H4 (cell line): ENCODE measurements at regions not wholly inside any gene's neighbourhood (a gene's known extent, or its start where the extent isn't known, plus 50 kb on each side); places are given as distances from the start of the nearest gene placed in this dataset.

ENCODE experiments used
- DNase-seq: peaks from one replicate; pipeline ENCODE4 v3.0.0-alpha.2; 2015; ENCODE audit warnings: low spot score

GRCh38 chr2:220491670-220492069, 864.2 kb downstream of the SLC4A3 start:
- no peak for DNase-seq

DNA sequence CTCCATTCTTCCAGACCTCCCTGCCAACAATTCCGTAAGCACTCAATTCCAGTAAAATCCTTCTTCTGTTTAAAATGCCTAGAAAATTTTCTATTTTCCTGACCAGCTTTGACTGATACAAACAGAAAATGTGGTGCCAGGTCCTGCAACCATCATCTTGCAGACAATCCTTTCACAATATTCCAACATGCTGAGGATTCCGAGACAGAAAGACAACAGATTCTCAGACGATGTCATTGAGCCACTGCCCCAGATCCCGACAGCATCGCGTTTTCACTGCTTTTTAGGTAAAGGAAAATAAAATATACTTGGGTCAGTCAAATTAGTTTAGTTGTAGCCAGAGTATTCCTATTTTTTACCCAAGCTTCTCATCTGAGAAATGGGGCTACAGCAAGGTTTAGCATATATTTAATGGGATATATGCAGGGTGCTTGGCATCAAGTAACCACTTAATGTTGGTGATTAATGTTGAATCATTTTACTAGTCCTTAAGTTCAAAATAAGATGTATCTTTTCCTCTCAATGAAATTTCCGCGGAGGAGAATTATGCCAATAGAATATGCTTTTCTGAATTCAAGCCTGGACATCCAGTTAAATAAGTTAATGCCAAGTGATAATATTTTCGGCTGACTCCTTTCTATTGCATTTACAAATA, 866.6 kb downstream of the SLC4A3 start:
- no peak for DNase-seq

GRCh38 chr2:220496513-220496912, 869.1 kb downstream of the SLC4A3 start:
- no peak for DNase-seq

GRCh38 chr2:220499225-220499624, 871.8 kb downstream of the SLC4A3 start:
- DNase-seq: peak; percentile 22

GRCh38 chr2:220502539-220502938, 875.1 kb downstream of the SLC4A3 start:
- no peak for DNase-seq

DNA sequence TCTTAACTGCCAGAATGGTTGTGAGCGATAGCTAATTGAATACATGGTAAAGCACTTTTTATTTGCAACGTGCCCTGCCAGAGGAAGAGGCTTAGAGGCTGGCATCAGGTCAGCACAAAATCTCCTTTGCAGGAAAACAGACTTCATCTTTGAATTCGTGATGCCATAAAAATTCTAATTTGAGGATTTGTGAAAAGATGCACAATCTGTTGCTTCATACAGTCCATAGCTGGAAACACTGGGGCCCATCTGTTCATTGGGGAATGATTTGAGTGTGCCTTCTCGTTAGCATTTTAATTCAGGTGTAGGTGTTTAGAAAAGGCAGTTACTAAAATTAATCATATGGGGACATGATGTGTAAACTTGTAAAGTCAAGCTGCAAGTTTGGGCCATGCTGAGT, 876.0 kb downstream of the SLC4A3 start:
- no peak for DNase-seq

DNA sequence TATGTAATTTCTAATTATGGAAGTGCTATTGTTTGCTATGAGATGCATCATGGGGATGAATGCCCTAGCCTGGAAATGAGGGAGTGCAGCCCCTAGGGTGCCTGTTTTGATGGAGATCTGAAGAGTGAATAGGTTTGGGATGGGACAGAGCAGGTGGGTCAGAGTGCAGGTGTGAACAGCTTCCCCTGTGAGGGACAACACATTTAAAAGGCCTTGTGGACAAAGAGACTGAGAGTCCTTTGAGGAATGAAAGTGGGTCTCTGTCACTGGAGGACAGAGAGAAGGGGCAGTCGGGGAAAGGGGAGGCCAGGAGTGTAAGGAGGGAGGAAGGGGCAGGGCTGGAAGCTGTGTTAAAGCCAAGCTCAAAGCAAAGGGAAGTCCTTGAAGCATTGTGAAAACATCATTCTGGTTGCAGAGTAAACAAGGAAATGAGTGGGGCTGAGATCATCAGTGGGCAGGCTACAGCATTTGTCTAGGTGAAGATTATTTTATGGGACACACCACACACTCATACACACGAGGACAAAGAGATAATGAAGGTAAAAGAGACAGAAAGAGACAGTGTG, 877.6 kb downstream of the SLC4A3 start:
- peak; percentile 37 for DNase-seq

GRCh38 chr2:220506466-220506865, 879.0 kb downstream of the SLC4A3 start:
- DNase-seq: no peak

DNA sequence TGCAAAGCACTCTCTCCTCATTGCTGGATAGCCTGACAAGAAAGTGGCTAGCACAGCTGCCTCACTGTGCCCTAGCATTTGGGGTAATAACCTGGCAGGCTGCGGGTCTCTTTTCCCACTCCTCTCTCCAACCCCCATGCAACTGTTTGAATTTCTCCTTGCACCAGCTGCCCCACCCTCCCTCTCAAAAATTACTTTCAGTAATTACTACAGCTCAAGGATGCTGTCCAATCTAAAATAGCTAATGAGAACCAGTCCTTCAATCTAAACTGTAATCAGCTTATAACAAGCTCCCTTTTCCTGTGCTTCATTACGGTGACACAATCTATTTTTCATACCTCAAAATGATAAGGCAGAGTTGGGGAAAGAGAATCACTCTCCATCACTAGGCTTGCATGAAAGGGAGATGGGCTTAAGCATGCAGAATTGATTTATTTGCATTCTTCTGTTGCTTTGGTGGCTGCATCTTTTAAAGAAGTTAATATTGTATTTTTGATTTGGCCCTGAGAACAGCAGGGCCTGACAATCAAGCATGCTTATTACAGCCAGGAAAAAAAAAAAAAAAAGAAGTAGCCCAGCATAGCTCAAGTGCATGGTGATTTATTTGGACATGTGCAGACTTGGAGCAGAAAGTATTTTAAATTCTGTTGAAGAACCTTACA, 881.8 kb downstream of the SLC4A3 start:
- no peak for DNase-seq

DNA sequence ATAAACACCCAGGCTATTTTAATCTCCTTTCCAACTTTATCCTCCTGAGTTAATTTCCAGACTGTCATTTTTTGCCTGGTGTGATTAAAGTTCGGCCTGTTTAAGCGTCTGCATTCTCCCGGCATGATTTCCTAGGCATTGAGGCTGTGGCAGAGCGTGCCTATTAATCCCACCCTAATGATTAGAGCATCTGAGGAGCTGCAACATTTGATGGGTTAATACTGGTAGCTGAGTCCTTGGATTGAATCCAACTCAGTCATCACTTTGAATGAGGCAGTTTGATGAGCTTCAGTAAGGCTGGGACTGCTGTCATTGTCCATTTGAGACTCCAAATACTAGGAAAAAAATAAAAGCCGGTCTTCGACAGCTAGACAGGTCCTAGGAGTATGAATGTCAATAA, 882.5 kb downstream of the SLC4A3 start:
- no peak for DNase-seq

GRCh38 chr2:220510668-220511067, 883.2 kb downstream of the SLC4A3 start:
- DNase-seq: no peak

DNA sequence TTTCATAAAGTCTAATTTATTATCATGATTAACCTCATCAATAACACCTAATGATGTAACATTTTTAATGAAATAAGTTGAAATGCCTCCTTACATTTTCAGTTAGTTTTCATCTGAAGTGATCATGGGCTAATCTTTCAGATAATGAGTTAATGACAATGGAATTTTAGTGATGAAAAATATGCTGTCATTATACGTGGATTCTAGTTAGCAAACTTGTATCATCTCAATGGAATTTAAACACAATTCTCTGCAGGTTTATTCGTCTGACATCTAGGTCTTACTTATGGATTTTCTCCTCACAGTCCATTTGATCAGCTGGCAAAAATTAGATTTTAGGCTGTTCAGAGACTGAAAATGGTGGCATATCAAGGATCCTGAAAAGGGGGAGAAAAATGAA, 885.0 kb downstream of the SLC4A3 start:
- no peak for DNase-seq

DNA sequence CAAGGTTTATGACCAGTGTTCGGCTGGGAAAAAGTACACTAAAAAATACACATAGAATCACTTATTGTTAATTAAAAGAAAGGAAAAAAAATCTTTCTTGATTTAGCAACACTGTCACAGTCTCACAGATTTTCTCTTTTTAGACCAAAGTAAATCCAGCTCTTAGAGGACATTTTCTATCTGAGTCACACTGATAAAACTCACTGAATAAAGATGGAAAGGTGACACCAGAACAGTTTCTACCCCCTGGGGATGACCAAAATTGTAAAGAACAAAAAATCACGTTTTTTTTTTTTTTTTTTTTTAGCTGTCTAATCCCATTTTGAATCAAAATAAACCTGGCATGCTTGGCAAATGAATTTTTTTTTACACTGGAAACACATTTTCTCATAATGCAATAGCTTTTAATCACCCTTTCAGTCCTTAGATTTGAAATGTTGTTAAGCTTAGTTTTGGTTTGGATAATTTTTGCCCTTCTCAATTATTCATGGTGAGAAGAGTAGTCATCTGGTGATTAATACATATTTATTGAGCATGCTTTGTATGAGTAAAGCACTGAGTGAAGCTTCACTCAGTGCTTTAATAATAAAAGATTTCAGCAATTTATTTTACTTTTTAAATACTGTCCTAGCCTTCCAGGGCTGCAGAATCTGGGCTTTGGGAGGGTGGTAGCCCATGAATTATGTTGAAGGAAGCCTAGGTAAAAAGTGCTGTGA, 886.3 kb downstream of the SLC4A3 start:
- DNase-seq: no peak

DNA sequence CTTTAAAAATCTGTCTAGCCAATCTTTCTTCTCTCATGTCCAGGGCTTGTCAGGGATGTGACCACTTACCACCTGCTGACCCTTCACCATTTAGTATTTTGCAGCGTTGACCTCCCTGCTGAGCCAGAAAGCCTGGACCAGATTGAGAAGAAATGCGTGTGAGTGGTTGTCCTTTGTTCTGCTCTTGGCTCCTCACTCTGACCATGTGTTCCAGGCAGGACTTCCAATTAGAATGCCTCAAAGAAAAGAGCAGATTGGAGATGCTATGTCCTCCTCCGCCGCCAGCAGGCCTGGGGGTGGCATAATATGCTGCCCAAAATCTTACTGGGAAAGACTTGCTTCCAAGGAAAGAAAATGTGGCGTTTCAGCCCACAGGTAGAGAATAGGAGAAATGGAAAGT, 894.1 kb downstream of the SLC4A3 start:
- DNase-seq: no peak

DNA sequence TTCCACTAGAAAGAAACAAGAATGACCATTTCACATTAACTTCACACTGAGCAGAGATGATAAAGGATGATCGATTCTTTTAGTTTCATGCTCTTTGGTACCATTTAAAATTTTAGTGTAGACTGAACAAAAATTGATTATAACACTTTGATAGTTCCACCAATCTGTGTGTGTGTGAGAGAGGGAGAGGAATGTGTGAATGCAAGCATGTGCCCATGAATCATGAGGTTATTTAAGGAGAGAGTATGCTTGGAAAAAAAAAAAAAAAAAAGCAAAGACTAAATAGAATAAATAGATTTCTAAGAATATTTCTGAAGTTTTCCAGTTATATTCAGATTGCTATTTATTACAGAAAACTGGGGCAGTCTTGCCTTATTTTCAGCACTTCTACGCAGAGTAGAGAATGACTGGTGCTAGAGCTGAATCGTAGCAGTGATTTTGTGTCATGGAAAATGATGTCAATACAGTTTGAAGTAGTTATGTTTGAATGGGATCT, 900.8 kb downstream of the SLC4A3 start:
- DNase-seq: no peak

DNA sequence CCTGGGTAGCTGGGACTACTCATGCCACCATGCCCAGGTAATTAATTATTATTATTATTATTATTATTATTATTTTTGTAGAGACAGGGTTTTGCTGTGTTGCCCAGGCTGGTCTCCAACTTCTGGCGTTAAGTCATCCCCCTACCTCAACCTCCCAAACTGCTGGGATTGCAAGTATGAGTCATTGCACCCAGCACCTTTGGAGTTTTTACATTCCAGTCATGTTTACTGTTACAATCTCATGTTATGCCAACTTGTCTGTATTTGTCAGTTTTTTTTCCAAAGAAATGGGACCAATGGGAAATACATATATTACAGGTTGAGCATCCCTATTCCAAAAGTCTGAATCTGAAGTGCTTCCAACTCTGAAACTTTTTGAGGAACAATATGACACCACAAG, 903.8 kb downstream of the SLC4A3 start:
- no peak for DNase-seq

GRCh38 chr2:220533485-220533884, 906.1 kb downstream of the SLC4A3 start:
- DNase-seq: peak; percentile 71

- DNase-seq: no peak
These were observed 912.1 kb downstream of the SLC4A3 start for GRCh38 chr2:220539481-220539880.

- DNase-seq: no peak
These were observed 916.6 kb downstream of the SLC4A3 start for GRCh38 chr2:220544049-220544448.

- DNase-seq: no peak
These were observed 923.7 kb downstream of the SLC4A3 start for GRCh38 chr2:220550995-220551700.

DNA sequence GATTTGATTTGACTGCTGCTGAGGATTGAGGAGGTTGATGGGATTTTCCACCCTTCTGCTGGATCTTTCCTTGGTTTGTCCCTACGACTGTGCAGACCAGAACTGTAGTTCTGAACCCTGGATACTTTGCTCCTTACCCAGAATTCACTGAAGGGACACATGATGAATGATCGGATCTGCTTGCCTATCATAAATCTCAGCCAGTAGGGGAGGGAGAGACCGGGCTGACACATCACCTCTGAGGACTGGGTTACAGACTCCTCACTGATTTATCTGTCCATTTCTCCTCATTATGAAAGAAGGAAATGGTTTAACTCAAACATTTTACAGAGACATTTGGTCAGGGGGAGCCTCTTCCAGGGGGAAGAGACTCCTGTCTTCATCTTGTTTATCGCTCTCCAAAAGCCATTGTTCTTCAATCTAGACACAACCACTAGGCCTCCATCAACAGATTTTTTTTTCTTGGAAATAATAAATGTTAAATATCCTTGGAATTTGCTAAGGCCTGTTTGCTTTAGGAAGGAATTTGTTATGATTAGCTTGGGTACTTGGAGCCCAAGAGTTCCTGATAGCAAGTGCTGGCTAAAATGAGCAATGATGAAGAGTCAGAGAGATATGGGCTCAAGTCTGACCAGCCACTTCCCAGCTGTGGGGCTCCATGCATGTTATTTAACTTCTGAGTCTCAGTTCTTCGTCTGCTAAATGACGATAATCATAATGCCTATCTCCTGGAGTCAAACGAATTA, 925.5 kb downstream of the SLC4A3 start:
- DNase-seq: no peak
